Occipital lobe (tissue), 1 donor: ENCODE measurements at regions not wholly inside any gene's neighbourhood (a gene's known extent, or its start where the extent isn't known, plus 50 kb on each side); places are given as distances from the start of the nearest gene placed in this dataset.

ENCODE experiments used
- DNase-seq: peaks from one replicate; lab custom pipeline; 2025; lab: John Stamatoyannopoulos, UW

DNA sequence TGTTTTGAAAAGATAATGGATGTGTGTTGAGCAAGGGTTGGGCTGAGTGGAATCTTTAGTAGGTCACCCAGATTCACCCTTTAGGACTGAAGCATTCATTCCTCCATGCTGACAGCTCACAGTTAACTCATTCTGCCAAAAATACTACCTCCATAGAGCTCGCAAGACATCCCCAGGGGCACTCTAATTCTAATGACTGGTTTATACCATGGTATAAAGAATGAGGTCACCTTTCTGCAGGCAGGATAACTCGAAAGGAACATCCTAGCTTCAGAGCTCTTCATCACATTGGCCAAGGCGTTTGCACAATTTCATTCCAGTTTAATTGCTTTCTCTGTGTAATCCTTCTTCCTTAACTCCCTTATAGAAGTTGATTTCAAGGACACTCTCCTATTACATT lies 1257.2 kb upstream of the EYS start:
- DNase-seq, result no peak

- DNase-seq, result no peak
Measured at GRCh38 chr6:66962082-66962481, 1255.1 kb upstream of the EYS start.

GRCh38 chr6:66961191-66961590 lies 1254.2 kb upstream of the EYS start:
- no peak for DNase-seq

DNA sequence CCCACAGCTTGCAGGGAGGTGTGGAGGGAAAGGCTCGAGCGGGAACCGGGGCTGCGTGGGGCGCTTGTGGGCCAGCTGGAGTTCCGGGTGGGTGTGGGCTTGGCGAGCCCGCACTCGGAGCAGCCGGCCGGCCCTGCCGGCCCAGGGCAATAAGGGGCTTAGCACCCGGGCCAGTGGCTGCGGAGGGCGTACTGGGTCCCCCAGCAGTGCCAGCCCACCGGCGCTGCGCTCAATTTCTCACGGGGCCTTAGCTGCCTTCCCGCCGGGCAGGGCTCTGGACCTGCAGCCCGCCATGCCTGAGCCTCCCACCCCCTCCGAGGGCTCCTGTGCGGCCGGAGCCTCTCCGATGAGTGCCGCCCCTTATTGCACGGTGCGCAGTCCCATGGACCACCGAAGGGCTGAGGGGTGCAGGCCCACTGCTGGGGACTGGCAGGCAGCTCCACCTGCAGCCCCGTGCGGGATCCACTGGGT lies 1242.2 kb upstream of the EYS start:
- DNase-seq, result no peak

GRCh38 chr6:66948106-66948505 lies 1241.1 kb upstream of the EYS start:
- no peak for DNase-seq

GRCh38 chr6:66940003-66940402 lies 1233.0 kb upstream of the EYS start:
- no peak for DNase-seq

DNA sequence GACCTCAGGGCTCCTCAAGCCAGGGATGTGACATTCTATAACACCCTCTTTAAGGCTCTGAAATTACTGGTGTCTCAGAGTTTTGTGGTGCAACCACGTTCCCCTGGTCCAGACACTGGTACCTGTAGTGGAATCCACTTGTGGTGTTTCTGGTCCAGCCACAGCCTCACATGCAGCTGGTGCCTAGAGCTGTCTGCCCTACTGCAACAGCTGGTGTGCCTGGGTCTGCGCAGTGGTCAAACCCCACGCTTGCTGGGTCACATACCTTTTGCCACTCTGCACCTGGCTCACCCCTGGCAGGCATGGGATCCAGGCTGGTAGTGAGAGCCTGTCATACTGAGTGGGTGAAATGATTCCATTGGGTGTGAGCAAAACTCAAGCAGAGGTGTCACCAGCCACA lies 1230.2 kb upstream of the EYS start:
- DNase-seq, result no peak

DNA sequence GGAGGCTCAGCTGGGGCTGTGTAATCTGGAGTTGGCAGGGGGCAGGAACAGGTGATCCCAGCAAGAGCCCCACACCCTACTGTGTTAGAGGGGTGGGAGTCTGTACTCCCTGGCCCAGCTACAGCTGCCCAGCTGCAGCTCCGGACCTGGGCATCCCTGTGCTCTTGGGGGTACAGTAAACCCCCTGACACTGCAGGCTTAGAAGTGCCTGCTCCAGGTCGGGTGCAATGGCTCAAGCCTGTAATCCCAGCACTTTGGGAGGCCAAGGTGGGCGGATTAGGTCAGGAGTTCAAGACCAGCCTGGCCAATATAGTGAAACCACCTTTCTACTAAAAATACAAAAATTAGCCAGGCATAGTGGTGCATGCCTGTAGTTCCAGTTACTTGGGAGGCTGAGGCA lies 1228.6 kb upstream of the EYS start:
- DNase-seq, result no peak

DNA sequence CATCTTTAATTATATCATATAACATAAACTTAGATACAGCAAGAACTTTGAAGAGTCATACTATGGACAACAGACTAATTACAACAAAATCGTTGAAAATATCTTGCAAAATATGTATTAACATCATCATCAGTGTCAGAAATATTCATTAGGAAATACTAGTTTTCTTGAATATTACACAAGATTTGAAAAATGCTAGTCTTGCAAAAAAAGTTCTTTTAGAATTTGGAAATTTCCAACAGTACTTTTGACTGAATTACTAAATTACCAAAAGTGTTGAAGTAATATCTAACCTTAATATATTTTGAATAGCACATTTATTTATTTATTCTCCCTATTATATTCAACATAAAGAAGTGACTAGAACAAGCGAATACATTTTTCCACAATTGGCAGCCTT lies 1224.8 kb upstream of the EYS start:
- no peak for DNase-seq

DNA sequence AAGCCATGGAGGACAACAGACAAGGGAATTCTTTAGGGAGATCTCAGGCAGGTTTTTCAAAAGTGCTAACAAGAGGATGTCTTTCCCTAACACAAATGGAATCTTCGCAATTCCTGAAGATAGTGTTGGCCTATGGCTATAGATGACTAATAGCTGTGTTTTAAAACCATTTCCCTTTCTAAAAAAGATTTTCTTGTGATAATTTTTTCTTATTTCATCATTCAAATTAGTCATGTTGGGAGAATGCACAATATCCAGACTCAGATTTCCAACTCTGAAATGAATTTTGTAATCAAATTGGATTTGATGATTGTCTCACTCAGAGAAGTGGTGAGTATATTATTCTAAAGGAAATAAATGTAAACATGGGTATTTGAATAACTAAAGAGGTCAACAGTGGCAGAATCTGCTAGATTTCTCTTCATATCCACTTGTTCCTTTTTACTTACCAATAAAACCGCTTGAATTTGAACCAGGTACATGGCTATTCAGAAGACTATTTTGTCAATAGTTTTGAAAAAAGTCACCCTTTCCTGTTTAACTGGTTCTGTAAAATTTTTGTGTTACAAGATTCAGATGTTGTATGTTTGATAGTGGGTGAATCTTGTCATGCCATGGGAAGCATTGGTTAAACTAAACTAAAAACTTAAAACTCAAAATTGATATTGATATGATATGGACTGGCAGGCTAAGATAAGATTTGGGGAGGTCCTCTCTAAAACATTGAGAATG lies 1223.7 kb upstream of the EYS start:
- DNase-seq, result no peak

- DNase-seq, result no peak
Measured at GRCh38 chr6:66926060-66926459, 1219.0 kb upstream of the EYS start.

GRCh38 chr6:66913657-66914056 lies 1206.6 kb upstream of the EYS start:
- DNase-seq, result no peak

DNA sequence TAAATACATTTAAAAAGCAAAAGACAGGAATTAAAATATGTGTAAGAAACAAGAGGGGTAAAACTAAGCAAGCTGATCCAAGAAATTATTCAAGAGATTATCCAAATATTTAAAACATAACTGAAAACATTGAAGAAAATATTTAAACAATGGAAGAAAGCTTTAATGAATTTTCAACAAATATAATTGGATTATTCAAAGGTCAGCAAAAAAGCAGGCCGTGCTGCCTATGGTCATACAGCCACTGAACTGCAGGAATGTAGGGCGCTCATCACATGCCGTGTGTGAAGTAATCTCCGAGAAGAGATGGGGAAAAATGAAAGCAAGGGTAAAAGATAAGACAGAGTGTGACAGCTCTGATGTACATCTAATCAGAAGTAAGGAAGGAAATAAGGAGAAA lies 1195.4 kb upstream of the EYS start:
- no peak for DNase-seq

DNA sequence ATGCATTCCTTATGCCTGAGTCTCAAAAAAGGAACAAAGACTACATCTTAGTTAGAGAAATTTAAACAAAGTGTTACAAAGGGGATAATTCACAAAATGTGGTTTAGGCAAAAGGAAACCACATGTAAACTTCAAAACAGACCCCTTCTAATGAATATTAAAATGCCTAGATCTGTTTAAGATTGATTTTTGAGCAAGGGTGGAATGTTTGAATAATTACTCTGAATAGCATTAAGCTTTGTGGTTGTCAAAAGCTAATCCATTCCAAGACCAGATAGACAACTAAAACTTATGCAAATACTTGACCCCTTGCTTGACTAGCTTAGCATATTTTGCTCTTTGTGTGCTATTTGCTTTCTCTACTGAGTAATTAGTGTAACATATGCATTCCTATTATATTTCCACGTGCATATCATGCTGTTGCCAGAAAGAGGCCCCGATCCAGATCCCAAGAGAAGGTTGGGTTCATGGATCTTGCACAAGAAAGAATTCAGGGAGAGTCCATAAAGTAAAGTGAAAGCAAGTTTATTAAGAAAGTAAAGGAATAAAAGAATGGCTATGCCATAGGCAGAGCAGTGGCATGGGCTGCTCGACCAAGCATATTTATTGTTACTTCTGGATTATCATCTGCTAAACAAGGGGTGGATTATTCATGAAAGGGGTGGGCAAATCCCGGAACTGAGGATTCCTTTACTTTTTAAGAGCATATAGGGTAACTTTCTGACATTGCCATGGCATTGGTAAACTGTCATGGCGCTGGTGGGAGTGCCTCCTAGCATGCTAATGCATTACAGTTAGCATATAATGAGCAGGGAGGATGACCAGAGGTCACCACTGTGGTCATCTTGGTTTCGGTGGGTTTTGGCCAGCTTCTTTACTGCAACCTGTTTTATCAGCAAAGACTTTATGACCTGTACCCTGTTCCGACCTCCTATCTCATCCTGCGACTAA lies 1193.4 kb upstream of the EYS start:
- no peak for DNase-seq

DNA sequence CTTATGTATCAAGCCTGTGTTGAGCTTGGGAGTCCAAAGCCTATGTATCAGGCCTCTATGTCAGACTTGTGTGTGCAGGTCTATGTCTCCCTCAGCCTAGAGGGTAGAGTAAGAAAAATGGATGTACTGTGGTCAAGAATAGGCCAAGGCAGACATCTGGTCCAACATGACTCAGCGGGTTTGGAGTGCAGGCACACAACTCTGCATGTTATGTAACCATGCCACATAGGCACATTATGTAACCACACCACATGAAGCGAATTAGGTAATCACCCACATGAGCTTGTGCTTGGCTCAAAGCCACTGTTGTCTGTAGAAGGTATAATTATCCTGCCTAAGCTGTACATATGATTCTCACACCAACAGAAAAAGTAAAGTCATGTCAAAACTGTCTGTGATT lies 1190.5 kb upstream of the EYS start:
- DNase-seq, result peak; percentile 9

DNA sequence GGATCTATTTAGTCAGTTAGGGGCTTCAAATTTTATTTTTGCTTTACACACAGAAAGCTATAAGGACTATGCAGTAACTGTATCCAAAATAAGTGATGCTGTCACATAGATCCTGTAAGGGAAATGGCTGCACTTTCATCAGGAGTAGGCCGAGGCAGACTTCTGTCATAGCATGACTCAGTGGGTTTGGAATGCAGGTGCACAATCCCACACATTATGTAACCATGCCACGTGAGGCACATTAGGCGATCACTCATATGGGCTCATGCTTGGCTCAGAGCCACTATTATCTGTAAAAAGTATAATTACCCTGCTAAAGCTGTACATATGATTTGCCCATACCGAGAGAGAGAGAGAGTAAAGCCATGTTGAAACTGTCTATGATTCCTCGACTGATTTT lies 1189.4 kb upstream of the EYS start:
- no peak for DNase-seq

DNA sequence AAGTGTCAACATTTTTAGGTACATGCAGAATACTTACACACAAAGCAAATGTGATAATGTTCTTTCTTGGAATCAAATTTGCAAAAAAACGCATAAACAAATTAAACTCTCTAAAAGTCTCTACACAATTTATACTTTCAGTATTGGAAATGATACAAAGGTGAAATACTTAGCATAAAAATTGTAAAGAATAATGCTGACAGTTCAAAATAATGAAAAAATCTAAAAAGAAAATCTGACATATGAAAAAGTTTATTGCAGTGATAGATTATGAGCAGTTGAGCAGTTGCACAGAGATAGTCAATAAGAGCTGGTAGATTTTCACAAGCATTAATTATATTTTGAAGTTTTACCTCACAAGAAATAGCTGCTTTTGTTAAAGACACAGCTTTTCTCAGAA lies 1176.4 kb upstream of the EYS start:
- DNase-seq, result no peak

GRCh38 chr6:66866801-66867200 lies 1159.8 kb upstream of the EYS start:
- DNase-seq, result no peak

DNA sequence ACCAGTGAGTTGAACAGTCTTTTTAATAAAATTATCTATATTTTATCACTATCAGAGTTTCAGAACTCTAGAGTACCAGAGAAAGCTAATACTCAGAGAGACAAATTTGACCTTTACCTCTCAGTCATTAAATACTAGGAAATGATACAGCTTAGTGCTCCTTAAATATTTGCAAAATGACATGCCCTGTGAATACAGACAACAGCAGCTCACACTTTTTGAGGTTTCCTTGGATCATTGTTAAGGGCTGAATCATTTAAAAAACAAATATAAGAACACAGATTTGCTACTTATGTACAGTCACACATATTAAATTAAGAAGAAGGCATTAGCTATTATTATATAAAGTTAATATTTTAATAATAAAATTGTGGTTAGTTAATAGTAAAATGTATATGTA lies 1158.7 kb upstream of the EYS start:
- DNase-seq, result no peak

DNA sequence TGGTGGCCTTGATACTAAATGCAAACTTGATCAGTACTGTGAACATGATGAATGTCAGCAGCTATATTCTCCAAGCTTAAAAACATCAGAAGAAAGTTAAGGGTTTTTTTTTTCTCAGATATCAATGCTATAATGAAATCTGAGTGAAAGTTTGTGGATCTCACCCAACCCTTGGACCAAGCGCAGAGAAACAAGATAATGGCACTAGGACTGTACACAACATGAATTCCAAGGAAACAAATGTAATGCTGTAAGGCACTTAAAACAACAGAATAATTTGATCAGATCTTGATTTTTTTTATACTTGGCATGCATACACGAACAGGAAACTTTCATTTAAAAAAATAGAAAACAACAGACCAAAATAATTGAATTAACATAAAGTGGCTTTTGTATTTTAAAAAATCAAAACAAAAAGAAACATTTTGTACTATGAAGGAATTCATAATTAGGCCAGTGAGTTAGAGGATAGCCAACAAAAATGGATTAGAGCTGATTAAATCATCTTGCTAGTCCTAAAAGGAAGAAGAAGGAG lies 1154.0 kb upstream of the EYS start:
- no peak for DNase-seq

- no peak for DNase-seq
Measured at GRCh38 chr6:66860328-66860727, 1153.3 kb upstream of the EYS start.

DNA sequence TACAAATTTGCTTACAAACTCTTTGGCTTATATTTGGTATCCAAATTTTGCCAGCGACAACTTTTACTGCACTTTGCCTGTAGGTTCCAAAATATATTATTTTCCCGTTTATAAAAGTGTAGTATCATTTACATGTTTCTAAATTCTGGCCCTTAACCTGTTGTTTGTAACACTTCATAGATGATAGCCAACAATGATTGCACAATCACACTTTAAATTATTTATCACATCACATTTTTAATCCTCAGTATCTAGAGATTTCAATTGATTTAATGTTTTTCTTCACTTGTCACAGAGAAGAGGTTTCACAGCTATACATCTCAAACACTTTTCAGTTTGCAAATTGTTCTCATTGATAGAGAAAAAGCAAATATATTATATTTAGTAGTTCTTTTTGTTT lies 1151.2 kb upstream of the EYS start:
- DNase-seq, result no peak

DNA sequence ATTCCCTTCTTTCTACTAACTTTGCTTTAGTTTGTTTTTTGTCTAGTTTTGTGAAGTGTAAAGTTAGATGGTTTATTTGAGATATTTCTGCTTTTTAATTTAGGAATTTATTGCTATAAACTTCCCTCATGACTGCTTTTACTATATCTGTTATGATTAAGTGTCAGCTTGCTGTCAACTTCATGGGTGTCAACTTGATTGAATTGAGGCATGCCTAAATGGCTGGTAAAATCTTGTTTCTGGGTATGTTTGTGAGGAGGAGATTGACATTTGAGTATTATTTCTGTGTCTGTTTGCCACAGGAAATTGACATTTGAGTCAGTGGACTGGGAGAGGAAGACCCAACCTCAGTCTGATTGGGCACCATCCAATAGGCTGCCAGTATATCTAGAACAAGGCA lies 1147.0 kb upstream of the EYS start:
- DNase-seq, result no peak
